K562 (cell line): ENCODE measurements at regions not wholly inside any gene's neighbourhood (a gene's known extent, or its start where the extent isn't known, plus 50 kb on each side); places are given as distances from the start of the nearest gene placed in this dataset.

Source experiments
- ATAC-seq: fragments of 200-7000 bp; cut with Tn5 transposase; 3 replicates; pipeline ENCODE4 v1.9.1; 2020; ENCODE audit warnings: moderate library complexity
- BruUV-seq: library from RNA; stranded (reverse); fragments of 400-500 nt; replicated peaks from 2 replicates; lab custom pipeline; 2021; lab: Mats Ljungman, UMichigan
- CTCF ChIA-PET: fragments of 300-600 bp; formaldehyde crosslinking; extraction: SDS; loops from one replicate; lab custom pipeline; 2021; ENCODE audit warnings: low intra/inter-chr PET ratio; lab: Yijun Ruan, JAX
- POLR2A ChIA-PET: fragments of 300-600, 350-650 bp; sonication (Branson Sonifier 250); formaldehyde crosslinking; extraction: SDS; loops from one replicate; lab custom pipeline; 2021; ENCODE audit warnings: antibody characterized with exemption, inconsistent platforms; lab: Yijun Ruan, JAX
- DNase-seq, 4 experiments: peaks; one replicate each; pipeline versions ENCODE4 v3.0.0 to v3.0.0-alpha.2; 2011 to 2018; ENCODE audit warnings: low spot score in 3 of 4, mixed read lengths in 3 of 4; ENCODE audit errors: extremely low read depth in 1 of 4
- FAIRE-seq: peaks from 2 replicates; lab custom pipeline; 2011; peaks lifted over from hg19 to GRCh38; lab: Jason Lieb, UNC
- H2AFZ ChIP-seq: 2 replicates; pipeline ENCODE4 v1.6.0; 2011; ENCODE audit warnings: low read depth, low read length, control low read depth, inconsistent platforms
- H3K27ac ChIP-seq: fragments of 200-600 bp; 3 replicates; pipeline ENCODE4 v1.8.0; 2011; ENCODE audit warnings: low read depth, mild to moderate bottlenecking, control low read depth, inconsistent platforms, low read length, moderate library complexity, mixed read lengths; ENCODE audit errors: extremely low read depth
- H3K27me3 ChIP-seq, 2 experiments: fragments of 300-600 bp in 1 of 2; 2 replicates in 1 of 2; 3 replicates in 1 of 2; pipeline versions ENCODE4 v1.6.0 to v1.8.0; 2011; ENCODE audit warnings: inconsistent platforms in 2 of 2, low read length in 2 of 2, mild to moderate bottlenecking in 1 of 2, mixed read lengths in 1 of 2, moderate library complexity in 1 of 2; ENCODE audit not compliant: control insufficient read depth in 2 of 2, insufficient read depth in 2 of 2
- H3K36me3 ChIP-seq: fragments of 300-600 bp; 3 replicates; pipeline ENCODE4 v1.8.0; 2011; ENCODE audit warnings: mild to moderate bottlenecking, low read length, inconsistent platforms; ENCODE audit not compliant: control insufficient read depth, insufficient read depth
- H3K4me1 ChIP-seq, 2 experiments: fragments of 200-600 bp in 1 of 2; replicated peaks in 1 of 2; 2 replicates in 1 of 2; 3 replicates in 1 of 2; pipeline versions ENCODE4 v1.5.1 to v1.8.0; 2011; ENCODE audit warnings: inconsistent platforms in 2 of 2, low read length in 2 of 2, mild to moderate bottlenecking in 1 of 2, mixed read lengths in 1 of 2, moderate library complexity in 1 of 2; ENCODE audit not compliant: control insufficient read depth in 2 of 2, insufficient read depth in 2 of 2
- H3K4me2 ChIP-seq: 2 replicates; pipeline ENCODE4 v1.6.1; 2011; ENCODE audit warnings: low read length, control low read depth, inconsistent platforms, mixed read lengths; ENCODE audit not compliant: insufficient read depth
- H3K4me3 ChIP-seq: fragments of 200-600 bp; sonication (generic), shearing (Covaris generic); 2 replicates; pipeline ENCODE4 v1.5.1; 2016; ENCODE audit warnings: control low read depth, inconsistent platforms
- H3K79me2 ChIP-seq: fragments of 200-600 bp; 3 replicates; pipeline ENCODE4 v1.8.0; 2011; ENCODE audit warnings: low read length, inconsistent platforms; ENCODE audit not compliant: control insufficient read depth, insufficient read depth
- H3K9ac ChIP-seq, 2 experiments: 2 replicates each; pipeline versions ENCODE4 v1.6.0 to v1.6.1; 2011; ENCODE audit warnings: low read depth in 2 of 2, low read length in 2 of 2, control low read depth in 1 of 2, inconsistent platforms in 1 of 2, mild to moderate bottlenecking in 1 of 2, mixed read lengths in 1 of 2; ENCODE audit not compliant: insufficient read depth in 1 of 2
- H3K9me1 ChIP-seq: one replicate; pipeline ENCODE4 v1.6.0; 2011; ENCODE audit warnings: inconsistent platforms, mild to moderate bottlenecking, low read length, moderate library complexity; ENCODE audit not compliant: control insufficient read depth, insufficient read depth
- H3K9me3 ChIP-seq: replicated peaks from 2 replicates; pipeline ENCODE4 v1.5.1; 2011; ENCODE audit warnings: low read depth, low read length, inconsistent platforms; ENCODE audit not compliant: control insufficient read depth, insufficient read depth
- H4K20me1 ChIP-seq: replicated peaks from 2 replicates; pipeline ENCODE4 v1.6.1; 2011; ENCODE audit warnings: low read length, inconsistent platforms, mixed read lengths; ENCODE audit not compliant: control insufficient read depth, insufficient read depth
- ATF7 ChIP-seq: fragments of 450-650 bp; IDR thresholded peaks from 2 replicates; pipeline ENCODE4 v1.7.1; 2014; ENCODE audit warnings: mild to moderate bottlenecking, moderate library complexity
- EP300 ChIP-seq: IDR thresholded peaks from 2 replicates; pipeline ENCODE4 v1.6.1; 2012; ENCODE audit warnings: low read length, improper control_type of control experiment
- ESRRB ChIP-seq: fragments of 250-450 bp; sonication (Bioruptor Pico); IDR thresholded peaks from 2 replicates; pipeline ENCODE4 v1.5.0; 2020; ENCODE audit warnings: mild to moderate bottlenecking, moderate library complexity, borderline replicate concordance
- HSF4 ChIP-seq: fragments of 250-450 bp; sonication (Bioruptor Pico); IDR thresholded peaks from 2 replicates; pipeline ENCODE4 v2.1.2; 2022; ENCODE audit warnings: mild to moderate bottlenecking, moderate library complexity, borderline replicate concordance
- JUNB ChIP-seq: fragments of 450-650 bp; formaldehyde crosslinking; conservative IDR thresholded peaks from 2 replicates; pipeline ENCODE4 v1.4.0; 2020; ENCODE audit warnings: mild to moderate bottlenecking
- NR2C2 ChIP-seq, 2 experiments: fragments of 200-800 bp in 1 of 2; sonication (Bioruptor generic) in 1 of 2; sonication (generic) in 1 of 2; formaldehyde crosslinking in 1 of 2; IDR thresholded peaks; 2 replicates each; pipeline versions ENCODE4 v1.6.1 to v1.8.0; 2016 to 2022; ENCODE audit warnings: mild to moderate bottlenecking in 1 of 2, missing compliant biosample characterization in 1 of 2, missing genetic modification characterization in 1 of 2, missing genetic modification reagents in 1 of 2
- ZKSCAN1 ChIP-seq: fragments of 150-350 bp; IDR thresholded peaks from 2 replicates; pipeline ENCODE4 v1.6.1; 2016; ENCODE audit warnings: low read depth, low read length
- ZNF124 ChIP-seq: sonication (generic); formaldehyde crosslinking; IDR thresholded peaks from 2 replicates; pipeline ENCODE4 v1.8.1; 2022; ENCODE audit warnings: missing genetic modification reagents
- WGBS: fragments of 100-300 bp; shearing (Covaris generic); methylation state at CpG from one replicate; pipeline ENCODE4 v1.1.6; 2016; ENCODE audit warnings: low coverage, mixed read lengths; ENCODE audit not compliant: insufficient coverage; ENCODE audit errors: missing lambda C conversion rate; 5-methylcytosine and 5-hydroxymethylcytosine counted together
- in situ Hi-C: fragments of 300-500 bp; cut with MboI; formaldehyde crosslinking; loops from 4 replicates; pipeline ENCODE4 v1.15.0; 2018; ENCODE audit warnings: inconsistent platforms, mixed read lengths
- intact Hi-C: fragments of 100-400 bp; cut with micrococcal nuclease; formaldehyde crosslinking; loops from 2 replicates; pipeline ENCODE4 v1.14.2; 2022

GRCh38 chr3:26807272-26807671, 184.7 kb downstream of the LRRC3B start:
- no peak overlapping the region for H2AFZ ChIP-seq
- no peaks in the 10 kb centered on the region for H3K27me3 ChIP-seq
- FAIRE-seq, result no peak
- no peaks in the 10 kb centered on the region for H3K36me3 ChIP-seq
- no peaks in the 10 kb centered on the region for H3K4me1 ChIP-seq
- H3K9me3 ChIP-seq, result no peaks in the 10 kb centered on the region; the same call in 1 of the 2 replicates
- 8% methylated on average over 1 of the region's 1 CpG for WGBS
- no peak overlapping the region for H3K27ac ChIP-seq
- ChIA-PET POLR2A (no interaction called here), CTCF (no interaction called here)
- H3K4me2 ChIP-seq, result no peak overlapping the region
- TF ChIP-seq HSF4 (CRISPR knock-in tag) (no peak), ESRRB (CRISPR knock-in tag) (no peak), ATF7 (no peak), ZNF124 (CRISPR knock-in tag) (no peak), EP300 (no peak), ZKSCAN1 (no peak), JUNB (CRISPR knock-in tag) (no peak), NR2C2 (CRISPR knock-in tag; IDR thresholded peaks at IDR 0.05) (no peak), NR2C2 (tag; IDR thresholded peaks at IDR 0.05) (no peak)
- H3K9me1 ChIP-seq, result no peaks in the 10 kb centered on the region
- ATAC-seq, result no peak
- H3K9ac ChIP-seq, result no peak overlapping the region
- in situ Hi-C loops, result no loop called here
- BruUV-seq, result no TSS peak
- intact Hi-C loops, result no loop called here
- H3K4me3 ChIP-seq, result no peak overlapping the region
- no peaks in the 10 kb centered on the region for H4K20me1 ChIP-seq
- H3K79me2 ChIP-seq, result no peaks in the 10 kb centered on the region
- DNase-seq, result no peak
